Keratinocyte (primary cell): ENCODE measurements at regions not wholly inside any gene's neighbourhood (a gene's known extent, or its start where the extent isn't known, plus 50 kb on each side); places are given as distances from the start of the nearest gene placed in this dataset.

Experiments used
- DNase-seq: peaks from one replicate; pipeline ENCODE4 v3.0.0-alpha.2; 2011; ENCODE audit warnings: low read depth, missing footprints, low spot score
- FAIRE-seq: peaks from 2 replicates; lab custom pipeline; 2011; peaks lifted over from hg19 to GRCh38; lab: Jason Lieb, UNC
- H2AFZ ChIP-seq: 2 replicates; pipeline ENCODE4 v1.6.0; 2012; ENCODE audit warnings: low read length, control low read depth, inconsistent platforms; ENCODE audit not compliant: control insufficient read depth
- H3K27ac ChIP-seq: 2 replicates; pipeline ENCODE4 v1.5.1; 2011; ENCODE audit warnings: low read length; ENCODE audit not compliant: control insufficient read depth, insufficient read depth
- H3K27me3 ChIP-seq: 3 replicates; pipeline ENCODE4 v1.6.0; 2011; ENCODE audit warnings: low read length; ENCODE audit not compliant: control insufficient read depth, insufficient read depth; ENCODE audit errors: extremely low read depth
- H3K36me3 ChIP-seq, 2 experiments: 2 replicates in 1 of 2; 3 replicates in 1 of 2; pipeline ENCODE4 v1.5.1; 2011; ENCODE audit warnings: low read length in 2 of 2, mild to moderate bottlenecking in 1 of 2; ENCODE audit not compliant: control insufficient read depth in 2 of 2, insufficient read depth in 2 of 2; ENCODE audit errors: extremely low read depth in 1 of 2
- H3K4me1 ChIP-seq: 3 replicates; pipeline ENCODE4 v1.5.1; 2011; ENCODE audit warnings: low read length; ENCODE audit not compliant: control insufficient read depth, insufficient read depth; ENCODE audit errors: extremely low read depth
- H3K4me2 ChIP-seq: 3 replicates; pipeline ENCODE4 v1.6.0; 2011; ENCODE audit warnings: low read depth, low read length; ENCODE audit not compliant: control insufficient read depth, insufficient read depth; ENCODE audit errors: extremely low read depth
- H3K4me3 ChIP-seq, 3 experiments: fragments of 200-600 bp in 1 of 3; sonication (generic) in 1 of 3; 2 replicates in 2 of 3; 3 replicates in 1 of 3; pipeline ENCODE4 v1.5.1; 2011 to 2016; ENCODE audit warnings: low read length in 3 of 3, mild to moderate bottlenecking in 3 of 3, control low read depth in 2 of 3, inconsistent platforms in 1 of 3, low read depth in 1 of 3, mixed read lengths in 1 of 3, mixed run types in 1 of 3, moderate library complexity in 1 of 3; ENCODE audit not compliant: control insufficient read depth in 2 of 3, insufficient read depth in 2 of 3; ENCODE audit errors: extremely low read depth in 1 of 3
- H3K79me2 ChIP-seq: 2 replicates; pipeline ENCODE4 v1.6.0; 2012; ENCODE audit warnings: low read length; ENCODE audit not compliant: control insufficient read depth, insufficient read depth
- H3K9ac ChIP-seq: 3 replicates; pipeline ENCODE4 v1.6.0; 2011; ENCODE audit warnings: low read length; ENCODE audit not compliant: control insufficient read depth, insufficient read depth; ENCODE audit errors: extremely low read depth
- H3K9me1 ChIP-seq: 3 replicates; pipeline ENCODE4 v1.6.0; 2011; ENCODE audit warnings: low read length; ENCODE audit not compliant: control insufficient read depth, insufficient read depth; ENCODE audit errors: extremely low read depth
- H3K9me3 ChIP-seq: 2 replicates; pipeline ENCODE4 v1.5.1; 2012; ENCODE audit warnings: low read depth, low read length; ENCODE audit not compliant: control insufficient read depth
- H4K20me1 ChIP-seq: 3 replicates; pipeline ENCODE4 v1.6.0; 2011; ENCODE audit warnings: low read length; ENCODE audit not compliant: control insufficient read depth, insufficient read depth; ENCODE audit errors: extremely low read depth
- EZH2 ChIP-seq: IDR thresholded peaks from one replicate; pipeline ENCODE4 v1.6.1; 2012; ENCODE audit warnings: inconsistent platforms, mild to moderate bottlenecking, low read length, moderate library complexity
- dilution Hi-C: fragments of 300-500 bp; cut with MboI; formaldehyde crosslinking; loops from one replicate; pipeline ENCODE4 v1.7.0; 2020; ENCODE audit warnings: low sequenced_read_pairs; ENCODE audit not compliant: extremely low pct_ligation_motif_present
- TF ChIP-seq, protein P1 (sequence below), 3 experiments: IDR thresholded peaks in 1 of 3; conservative IDR thresholded peaks in 1 of 3; optimal IDR thresholded peaks in 1 of 3; 2 replicates in 2 of 3; 3 replicates in 1 of 3; pipeline versions ENCODE3 to v1.5.1; 2011; ENCODE audit warnings: low read length in 3 of 3, mild to moderate bottlenecking in 3 of 3, moderate library complexity in 2 of 3, control low read depth in 1 of 3, inconsistent platforms in 1 of 3; ENCODE audit not compliant: insufficient read depth in 2 of 3; ENCODE audit errors: extremely low read depth in 1 of 3

DNA sequence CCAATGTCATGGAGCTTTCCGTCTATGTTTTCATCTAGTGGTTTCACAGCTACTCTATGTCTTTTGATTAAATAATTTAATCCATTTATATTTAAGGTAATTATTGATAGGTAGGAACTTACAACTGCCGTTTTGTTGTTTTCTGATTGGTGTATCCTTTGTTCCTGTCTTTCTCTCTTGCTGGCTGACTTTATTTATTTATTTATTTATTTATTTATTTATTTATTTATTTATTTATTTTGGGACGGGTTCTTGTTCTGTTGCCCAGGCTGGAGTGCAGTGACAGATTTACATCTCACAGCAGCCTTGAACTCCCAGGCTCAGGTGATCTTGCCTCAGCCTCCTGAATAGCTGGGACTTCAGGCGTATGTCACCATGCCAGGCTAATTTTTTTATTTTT is 299.2 kb upstream of the COL8A1 start:
- H3K79me2 ChIP-seq = no peaks in the 10 kb centered on the region
- H3K4me1 ChIP-seq = no peaks in the 10 kb centered on the region
- no peaks in the 10 kb centered on the region for H3K36me3 ChIP-seq
- no peak overlapping the region for H3K9ac ChIP-seq
- H2AFZ ChIP-seq = no peak overlapping the region
- TF ChIP-seq, protein P1, sequence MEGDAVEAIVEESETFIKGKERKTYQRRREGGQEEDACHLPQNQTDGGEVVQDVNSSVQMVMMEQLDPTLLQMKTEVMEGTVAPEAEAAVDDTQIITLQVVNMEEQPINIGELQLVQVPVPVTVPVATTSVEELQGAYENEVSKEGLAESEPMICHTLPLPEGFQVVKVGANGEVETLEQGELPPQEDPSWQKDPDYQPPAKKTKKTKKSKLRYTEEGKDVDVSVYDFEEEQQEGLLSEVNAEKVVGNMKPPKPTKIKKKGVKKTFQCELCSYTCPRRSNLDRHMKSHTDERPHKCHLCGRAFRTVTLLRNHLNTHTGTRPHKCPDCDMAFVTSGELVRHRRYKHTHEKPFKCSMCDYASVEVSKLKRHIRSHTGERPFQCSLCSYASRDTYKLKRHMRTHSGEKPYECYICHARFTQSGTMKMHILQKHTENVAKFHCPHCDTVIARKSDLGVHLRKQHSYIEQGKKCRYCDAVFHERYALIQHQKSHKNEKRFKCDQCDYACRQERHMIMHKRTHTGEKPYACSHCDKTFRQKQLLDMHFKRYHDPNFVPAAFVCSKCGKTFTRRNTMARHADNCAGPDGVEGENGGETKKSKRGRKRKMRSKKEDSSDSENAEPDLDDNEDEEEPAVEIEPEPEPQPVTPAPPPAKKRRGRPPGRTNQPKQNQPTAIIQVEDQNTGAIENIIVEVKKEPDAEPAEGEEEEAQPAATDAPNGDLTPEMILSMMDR (optimal IDR thresholded peaks at IDR 0.05 in 1 of 3, IDR thresholded peaks at IDR 0.05 in 1 of 3, conservative IDR thresholded peaks at IDR 0.05 in 1 of 3; ENCODE audit: extremely low read depth in 1 of 3, insufficient read depth in 2 of 3, low read length in 3 of 3) = no peak
- no peak for TF ChIP-seq EZH2
- H3K9me1 ChIP-seq = no peaks in the 10 kb centered on the region
- DNase-seq (no peak), FAIRE-seq (no peak)
- H3K27ac ChIP-seq = no peak overlapping the region
- no peak overlapping the region for H3K4me2 ChIP-seq
- H4K20me1 ChIP-seq = no peaks in the 10 kb centered on the region
- H3K9me3 ChIP-seq = no peaks in the 10 kb centered on the region
- H3K27me3 ChIP-seq = no peaks in the 10 kb centered on the region
- H3K4me3 ChIP-seq = no peak overlapping the region
- dilution Hi-C loops = no loop called here

DNA sequence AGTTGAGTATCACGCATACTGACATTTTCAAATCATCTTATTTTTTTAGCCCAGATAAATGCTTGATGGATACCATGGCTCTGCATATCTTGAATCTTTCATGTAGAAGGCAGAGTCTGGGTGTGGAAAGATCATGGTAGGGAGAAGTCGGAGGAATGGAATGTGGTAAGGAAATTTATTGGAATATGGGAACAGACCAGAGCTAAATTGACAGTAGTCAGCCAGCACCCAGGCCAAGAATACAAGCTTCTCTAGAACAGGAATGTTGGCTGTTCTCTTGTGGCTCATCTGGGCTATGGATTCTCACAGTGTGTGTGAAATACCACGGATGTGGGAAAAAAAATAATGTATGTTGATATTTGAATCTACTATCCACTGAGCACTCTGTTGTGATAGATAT is 305.7 kb upstream of the COL8A1 start:
- no peaks in the 10 kb centered on the region for H3K27me3 ChIP-seq
- H4K20me1 ChIP-seq = no peaks in the 10 kb centered on the region
- no peaks in the 10 kb centered on the region for H3K4me1 ChIP-seq
- H2AFZ ChIP-seq = no peak overlapping the region
- H3K79me2 ChIP-seq = no peaks in the 10 kb centered on the region
- H3K4me2 ChIP-seq = no peak overlapping the region
- H3K9me1 ChIP-seq = no peaks in the 10 kb centered on the region
- no peak for TF ChIP-seq EZH2
- TF ChIP-seq, protein P1 (optimal IDR thresholded peaks at IDR 0.05 in 1 of 3, IDR thresholded peaks at IDR 0.05 in 1 of 3, conservative IDR thresholded peaks at IDR 0.05 in 1 of 3; ENCODE audit: extremely low read depth in 1 of 3, insufficient read depth in 2 of 3, low read length in 3 of 3) = no peak
- H3K36me3 ChIP-seq = no peaks in the 10 kb centered on the region
- DNase-seq (no peak), FAIRE-seq (no peak)
- H3K4me3 ChIP-seq = no peak overlapping the region
- H3K9ac ChIP-seq = no peak overlapping the region
- dilution Hi-C loops = no loop called here
- H3K9me3 ChIP-seq = no peaks in the 10 kb centered on the region
- H3K27ac ChIP-seq = no peak overlapping the region
